ENCODE measurements at regions not wholly inside any gene's neighbourhood (a gene's known extent, or its start where the extent isn't known, plus 50 kb on each side); places are given as distances from the start of the nearest gene placed in this dataset.
A peak's percentile ranks its signal among the peaks of the same experiment; 100 is the strongest.

GRCh38 chr11:11786771-11787170, 55.0 kb upstream of the USP47 start:
- H3K79me2 ChIP-seq (ENCODE audit: insufficient read depth, low read length): no peaks in the 10 kb centered on the region
- FAIRE-seq: no peak
- H3K4me1 ChIP-seq (ENCODE audit: insufficient read depth, low read length): no peaks in the 10 kb centered on the region
- no peaks in the 10 kb centered on the region for H3K9me3 ChIP-seq (ENCODE audit: low read length)
- no peak overlapping the region for H3K9ac ChIP-seq (ENCODE audit: insufficient read depth, low read depth, low read length)
- no peak overlapping the region for H2AFZ ChIP-seq (ENCODE audit: low read length)
- no peak overlapping the region for H3K27ac ChIP-seq (ENCODE audit: extremely low read length, insufficient read depth, low read length)
- H3K36me3 ChIP-seq (replicated peaks in 1 of 2; ENCODE audit: control insufficient read depth in 1 of 2, insufficient read depth in 2 of 2, low read length in 2 of 2): no peaks in the 10 kb centered on the region
- peak; percentile 50 for ATAC-seq
- in situ Hi-C loops (cut with HindIII; ENCODE audit: extremely low pct_ligation_motif_present, low pct_unique_long_range_greater_than_20kb) (loop anchor here (5.0 to 25.0 kb wide), 3 partner anchors 384 to 849 kb away; no protein-coding TSS in a partner anchor), intact Hi-C loops (cut with micrococcal nuclease; ENCODE audit: unreplicated experiment) (loop anchor here (1.0 to 5.0 kb wide), 5 partner anchors 164 to 854 kb away; partner anchors contain the start of gene GALNT18)
- ChIA-PET POLR2A (no interaction called here), CTCF (ENCODE audit: low intra/inter-chr PET ratio, low total read pairs) (interaction anchor here (0.8 to 3.0 kb wide), 4 partner anchors 385 to 853 kb away, joined by 4 to 18 read pairs (median 10); no protein-coding TSS in a partner anchor)
- DNase-seq (ENCODE audit: low spot score): no peak
- TF ChIP-seq TEAD3 (CRISPR knock-in tag; optimal IDR thresholded peaks at IDR 0.05; ENCODE audit: borderline replicate concordance) (peak; percentile 48), STAG1 (CRISPR knock-in tag; IDR thresholded peaks at IDR 0.05) (peak; percentile 42), TCF12 (IDR thresholded peaks at IDR 0.05) (no peak), TCF12 (CRISPR knock-in tag; IDR thresholded peaks at IDR 0.05) (no peak)
- WGBS (ENCODE audit: low lambda C conversion rate): 9% methylated on average over 4 of the region's 4 CpGs
- no TSS peak for BruUV-seq (replicated peaks)
- H3K4me2 ChIP-seq (ENCODE audit: low read depth, low read length): no peak overlapping the region
- no peaks in the 10 kb centered on the region for H4K20me1 ChIP-seq (ENCODE audit: insufficient read depth, low read length)
- H3K4me3 ChIP-seq (replicated peaks in 1 of 3; ENCODE audit: insufficient read depth in 1 of 3, low read depth in 2 of 3, low read length in 3 of 3): no peak overlapping the region
- H3K27me3 ChIP-seq (ENCODE audit: control insufficient read depth in 1 of 2, insufficient read depth in 2 of 2, low read length in 2 of 2): peaks cover 0 to 2% of the 10 kb centered on the region in 2 experiments; a peak in 1 of 5 replicates

DNA sequence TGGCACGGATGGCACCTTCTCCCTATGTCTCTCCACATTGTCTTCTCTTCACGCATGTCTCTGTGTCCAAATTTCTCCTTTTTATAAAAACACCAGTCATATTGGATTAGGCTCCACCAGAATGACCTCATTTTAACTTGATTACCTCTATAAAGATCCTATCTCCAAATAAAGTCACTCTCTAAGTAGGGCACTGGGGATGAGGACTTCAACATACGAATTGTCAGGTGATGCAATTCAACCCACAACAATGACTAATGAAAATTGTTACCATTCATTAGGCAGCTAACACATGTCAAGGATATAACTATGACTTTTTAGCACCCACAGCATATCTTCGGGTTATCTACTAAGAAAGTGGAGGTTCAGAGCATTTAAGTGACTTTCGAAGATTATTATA, 55.5 kb upstream of the USP47 start:
- no peaks in the 10 kb centered on the region for H3K9me3 ChIP-seq (ENCODE audit: low read length)

More for the DNA sequence above, 55.5 kb upstream of the USP47 start:
- Histone ChIP-seq H3K4me2 (ENCODE audit: low read depth, low read length) (no peak overlapping the region), H3K4me1 (ENCODE audit: insufficient read depth, low read length) (no peaks in the 10 kb centered on the region), H3K9ac (ENCODE audit: insufficient read depth, low read depth, low read length) (no peak overlapping the region), H2AFZ (ENCODE audit: low read length) (no peak overlapping the region), H3K36me3 (replicated peaks in 1 of 2; ENCODE audit: control insufficient read depth in 1 of 2, insufficient read depth in 2 of 2, low read length in 2 of 2) (no peaks in the 10 kb centered on the region), H3K27ac (ENCODE audit: extremely low read length, insufficient read depth, low read length) (no peak overlapping the region), H4K20me1 (ENCODE audit: insufficient read depth, low read length) (no peaks in the 10 kb centered on the region), H3K4me3 (replicated peaks in 1 of 3; ENCODE audit: insufficient read depth in 1 of 3, low read depth in 2 of 3, low read length in 3 of 3) (no peak overlapping the region), H3K27me3 (ENCODE audit: control insufficient read depth in 1 of 2, insufficient read depth in 2 of 2, low read length in 2 of 2) (peaks cover 2 to 3% of the 10 kb centered on the region in 2 experiments; a peak in 1 of 5 replicates), H3K79me2 (ENCODE audit: insufficient read depth, low read length) (no peaks in the 10 kb centered on the region)
- intact Hi-C loops (cut with micrococcal nuclease; ENCODE audit: unreplicated experiment) (loop anchor here (5.0 kb wide), 3 partner anchors 164 to 854 kb away; partner anchors contain the start of gene GALNT18), in situ Hi-C loops (cut with HindIII; ENCODE audit: extremely low pct_ligation_motif_present, low pct_unique_long_range_greater_than_20kb) (loop anchor here (5.0 to 25.0 kb wide), 3 partner anchors 384 to 849 kb away; no protein-coding TSS in a partner anchor)
- DNase-seq (ENCODE audit: low spot score) (no peak), FAIRE-seq (no peak), ATAC-seq (no peak)
- BruUV-seq (replicated peaks): no TSS peak
- POLR2A ChIA-PET: no interaction called here
- WGBS (ENCODE audit: low lambda C conversion rate): 24% methylated on average over 5 of the region's 5 CpGs
- no peak for TF ChIP-seq PHF5A (CRISPR knock-in tag; IDR thresholded peaks at IDR 0.05; ENCODE audit: low read depth, unreplicated experiment)
- no peak for TF ChIP-seq FLYWCH1 (CRISPR knock-in tag; IDR thresholded peaks at IDR 0.05)
- no peak for TF ChIP-seq ZNF205 (CRISPR knock-in tag; IDR thresholded peaks at IDR 0.05)
- no peak for TF ChIP-seq TAF1 (CRISPR knock-in tag; IDR thresholded peaks at IDR 0.05)
- TF ChIP-seq ATF7-NPFF (CRISPR knock-in tag; IDR thresholded peaks at IDR 0.05; ENCODE audit: low read depth): no peak
- no peak for TF ChIP-seq TEAD3 (CRISPR knock-in tag; optimal IDR thresholded peaks at IDR 0.05; ENCODE audit: borderline replicate concordance)
- CTCF ChIA-PET (ENCODE audit: low intra/inter-chr PET ratio, low total read pairs): interaction anchor here (0.8 to 3.0 kb wide), 3 partner anchors 385 to 758 kb away, joined by 7 to 18 read pairs (median 12); no protein-coding TSS in a partner anchor
